ENCODE measurements at regions not wholly inside any gene's neighbourhood (a gene's known extent, or its start where the extent isn't known, plus 50 kb on each side); places are given as distances from the start of the nearest gene placed in this dataset.

- TF ChIP-seq POLR2A (IDR thresholded peaks at IDR 0.05) (no peak), POLR2AphosphoS5 (IDR thresholded peaks at IDR 0.05) (no peak), CTCF (IDR thresholded peaks at IDR 0.05) (no peak), EP300 (IDR thresholded peaks at IDR 0.05; ENCODE audit: low read depth) (no peak)
- DNase-seq: no peak
- 80 to 86% methylated on average over 4 to 5 of the region's 5 CpGs for WGBS, 2 donors (ENCODE audit: low coverage in 1 of 2)
- intact Hi-C loops (cut with DNase I; ENCODE audit: low total_unique reads) (no loop called here), in situ Hi-C loops (cut with MboI; ENCODE audit: low pct_ligation_motif_present in 1 of 4, low pct_unique_long_range_greater_than_20kb in 1 of 4, low sequenced_read_pairs in 3 of 4) (no loop called here)
- Histone ChIP-seq H3K9me3 (no peaks in the 10 kb centered on the region), H3K27ac (no peak overlapping the region), H3K36me3 (no peaks in the 10 kb centered on the region), H3K4me1 (no peaks in the 10 kb centered on the region), H3K27me3 (no peaks in the 10 kb centered on the region), H3K4me3 (no peak overlapping the region)
These were observed 424.7 kb upstream of the NRP1 start for GRCh38 chr10:33759191-33759590.

- in situ Hi-C loops (cut with MboI; ENCODE audit: low pct_ligation_motif_present in 1 of 4, low pct_unique_long_range_greater_than_20kb in 1 of 4, low sequenced_read_pairs in 3 of 4) (no loop called here), intact Hi-C loops (cut with DNase I; ENCODE audit: low total_unique reads) (no loop called here)
- Histone ChIP-seq H3K9me3 (no peaks in the 10 kb centered on the region), H3K4me1 (no peaks in the 10 kb centered on the region), H3K36me3 (no peaks in the 10 kb centered on the region), H3K4me3 (no peak overlapping the region), H3K27ac (no peak overlapping the region), H3K27me3 (no peaks in the 10 kb centered on the region)
- no peak for DNase-seq
- TF ChIP-seq CTCF (IDR thresholded peaks at IDR 0.05) (no peak), POLR2A (IDR thresholded peaks at IDR 0.05) (no peak), EP300 (IDR thresholded peaks at IDR 0.05; ENCODE audit: low read depth) (no peak), POLR2AphosphoS5 (IDR thresholded peaks at IDR 0.05) (no peak)
- 69 to 79% methylated on average over 2 to 3 of the region's 3 CpGs for WGBS, 2 donors (ENCODE audit: low coverage in 1 of 2)
These were observed 423.8 kb upstream of the NRP1 start for GRCh38 chr10:33758299-33758698.

- no peak for TF ChIP-seq POLR2AphosphoS5 (IDR thresholded peaks at IDR 0.05)
- no peak for TF ChIP-seq POLR2A (IDR thresholded peaks at IDR 0.05)
- no peak for TF ChIP-seq EP300 (IDR thresholded peaks at IDR 0.05; ENCODE audit: low read depth)
- TF ChIP-seq CTCF (IDR thresholded peaks at IDR 0.05): no peak
- H3K9me3 ChIP-seq: no peaks in the 10 kb centered on the region
- no peak for DNase-seq
- H3K4me1 ChIP-seq: peaks cover 0 to 3% (median 0%) of the 10 kb centered on the region in 4 donors
- 94% methylated on average over 4 of the region's 4 CpGs for WGBS, 2 donors (ENCODE audit: low coverage in 1 of 2)
- in situ Hi-C loops (cut with MboI; ENCODE audit: low pct_ligation_motif_present in 1 of 4, low pct_unique_long_range_greater_than_20kb in 1 of 4, low sequenced_read_pairs in 3 of 4): no loop called here
- no peak overlapping the region for H3K4me3 ChIP-seq
- intact Hi-C loops (cut with DNase I; ENCODE audit: low total_unique reads): no loop called here
- H3K27me3 ChIP-seq: no peaks in the 10 kb centered on the region
- H3K27ac ChIP-seq: no peak overlapping the region
- no peaks in the 10 kb centered on the region for H3K36me3 ChIP-seq
These were observed 419.6 kb upstream of the NRP1 start for GRCh38 chr10:33754052-33754451.

GRCh38 chr10:33753389-33753788, 418.9 kb upstream of the NRP1 start:
- no peak for DNase-seq
- no peak overlapping the region for H3K4me3 ChIP-seq
- intact Hi-C loops (cut with DNase I; ENCODE audit: low total_unique reads): no loop called here
- H3K27me3 ChIP-seq: no peaks in the 10 kb centered on the region
- no peak overlapping the region for H3K27ac ChIP-seq
- no peaks in the 10 kb centered on the region for H3K36me3 ChIP-seq
- H3K9me3 ChIP-seq: no peaks in the 10 kb centered on the region
- H3K4me1 ChIP-seq: peaks cover 0 to 3% (median 0%) of the 10 kb centered on the region in 4 donors
- WGBS, 2 donors (ENCODE audit: low coverage in 1 of 2): 89 to 96% methylated on average over 3 of the region's 3 CpGs
- in situ Hi-C loops (cut with MboI; ENCODE audit: low pct_ligation_motif_present in 1 of 4, low pct_unique_long_range_greater_than_20kb in 1 of 4, low sequenced_read_pairs in 3 of 4): no loop called here
- TF ChIP-seq CTCF (IDR thresholded peaks at IDR 0.05) (no peak), POLR2A (IDR thresholded peaks at IDR 0.05) (no peak)
